Activated CD4-positive, alpha-beta memory T cell treated with anti-CD3 and anti-CD28 coated beads, Interleukin-2, amount 10 ng/mL, durations not matched to agents 7 days and 5 days (primary cell): ENCODE measurements at regions not wholly inside any gene's neighbourhood (a gene's known extent, or its start where the extent isn't known, plus 50 kb on each side); places are given as distances from the start of the nearest gene placed in this dataset.

Experiments
- CTCF ChIA-PET: fragments of 350-600 bp; sonication (Branson Sonifier 250); formaldehyde crosslinking; loops from one replicate; lab custom pipeline; 2021; ENCODE audit warnings: antibody characterized with exemption, inconsistent platforms; lab: Charles Lee
- POLR2A ChIA-PET: fragments of 350-600 bp; sonication (Branson Sonifier 250); formaldehyde crosslinking; loops from one replicate; lab custom pipeline; 2021; ENCODE audit warnings: antibody characterized with exemption; lab: Charles Lee
- DNase-seq: peaks from one replicate; pipeline ENCODE4 v3.0.0-alpha.2; 2020
- H3K27ac Mint-ChIP-seq: one replicate; pipeline ENCODE4 v1.8.0; 2021; ENCODE audit warnings: mild to moderate bottlenecking, mixed read lengths
- H3K27me3 Mint-ChIP-seq: one replicate; pipeline ENCODE4 v1.8.0; 2021; ENCODE audit warnings: mixed read lengths
- H3K36me3 Mint-ChIP-seq: one replicate; pipeline ENCODE4 v1.8.0; 2021; ENCODE audit warnings: low read depth, mixed read lengths
- H3K4me1 Mint-ChIP-seq: one replicate; pipeline ENCODE4 v1.8.0; 2021; ENCODE audit warnings: mixed read lengths
- H3K4me3 Mint-ChIP-seq: one replicate; pipeline ENCODE4 v1.8.0; 2021; ENCODE audit warnings: mild to moderate bottlenecking, mixed read lengths
- H3K9me3 Mint-ChIP-seq: one replicate; pipeline ENCODE4 v1.8.0; 2021; ENCODE audit warnings: mixed read lengths

GRCh38 chr16:79429381-79430190, 171.0 kb downstream of the MAF start:
- H3K4me3 Mint-ChIP-seq, result no peak overlapping the region
- ChIA-PET CTCF (no interaction called here), POLR2A (no interaction called here)
- peaks cover 6% of the 10 kb centered on the region for H3K9me3 Mint-ChIP-seq
- no peaks in the 10 kb centered on the region for H3K27me3 Mint-ChIP-seq
- H3K36me3 Mint-ChIP-seq, result no peaks in the 10 kb centered on the region
- H3K4me1 Mint-ChIP-seq, result no peaks in the 10 kb centered on the region
- H3K27ac Mint-ChIP-seq, result no peak overlapping the region
- DNase-seq, result no peak

GRCh38 chr16:79426663-79427062, 173.9 kb downstream of the MAF start:
- Mint-ChIP-seq H3K27me3 (no peaks in the 10 kb centered on the region), H3K4me3 (no peak overlapping the region), H3K4me1 (no peaks in the 10 kb centered on the region), H3K36me3 (no peaks in the 10 kb centered on the region), H3K9me3 (peaks cover 2% of the 10 kb centered on the region), H3K27ac (no peak overlapping the region)
- ChIA-PET POLR2A (no interaction called here), CTCF (interaction anchor here (0.9 to 1.0 kb wide), 2 partner anchors 11 to 461 kb away, joined by 3 read pairs; no protein-coding TSS in a partner anchor)
- no peak for DNase-seq

GRCh38 chr16:79422064-79422463, 178.5 kb downstream of the MAF start:
- no peaks in the 10 kb centered on the region for H3K36me3 Mint-ChIP-seq
- peaks cover 7% of the 10 kb centered on the region for H3K4me1 Mint-ChIP-seq
- no peak overlapping the region for H3K4me3 Mint-ChIP-seq
- DNase-seq, result no peak
- H3K27me3 Mint-ChIP-seq, result no peaks in the 10 kb centered on the region
- no peaks in the 10 kb centered on the region for H3K9me3 Mint-ChIP-seq
- POLR2A ChIA-PET, result no interaction called here
- CTCF ChIA-PET, result no interaction called here
- no peak overlapping the region for H3K27ac Mint-ChIP-seq

- no peak for DNase-seq
- POLR2A ChIA-PET, result interaction anchor here (0.6 kb wide), 1 partner anchor 357 kb away, joined by 3 read pairs; no protein-coding TSS in a partner anchor
- no peaks in the 10 kb centered on the region for H3K9me3 Mint-ChIP-seq
- CTCF ChIA-PET, result no interaction called here
- no peaks in the 10 kb centered on the region for H3K36me3 Mint-ChIP-seq
- no peak overlapping the region for H3K4me3 Mint-ChIP-seq
- peaks cover 17% of the 10 kb centered on the region for H3K4me1 Mint-ChIP-seq
- no peak overlapping the region for H3K27ac Mint-ChIP-seq
- no peaks in the 10 kb centered on the region for H3K27me3 Mint-ChIP-seq
Observed at GRCh38 chr16:79421126-79421525, 179.4 kb downstream of the MAF start.

- Mint-ChIP-seq H3K4me1 (peaks cover 23% of the 10 kb centered on the region), H3K36me3 (no peaks in the 10 kb centered on the region), H3K27ac (no peak overlapping the region), H3K4me3 (no peak overlapping the region), H3K27me3 (no peaks in the 10 kb centered on the region), H3K9me3 (no peaks in the 10 kb centered on the region)
- DNase-seq, result no peak
- POLR2A ChIA-PET, result no interaction called here
- CTCF ChIA-PET, result interaction anchor here (0.7 kb wide), 1 partner anchor 499 kb away, joined by 3 read pairs; no protein-coding TSS in a partner anchor
Observed at GRCh38 chr16:79420493-79420892, 180.0 kb downstream of the MAF start.

- DNase-seq, result no peak
- Mint-ChIP-seq H3K27ac (no peak overlapping the region), H3K27me3 (no peaks in the 10 kb centered on the region), H3K4me1 (peaks cover 34% of the 10 kb centered on the region), H3K4me3 (no peak overlapping the region), H3K36me3 (no peaks in the 10 kb centered on the region), H3K9me3 (no peaks in the 10 kb centered on the region)
- POLR2A ChIA-PET, result no interaction called here
- CTCF ChIA-PET, result no interaction called here
Observed at GRCh38 chr16:79419148-79419547, 181.4 kb downstream of the MAF start.

GRCh38 chr16:79417601-79418008, 182.9 kb downstream of the MAF start:
- H3K4me3 Mint-ChIP-seq, result no peak overlapping the region
- DNase-seq, result no peak

GRCh38 chr16:79415983-79416640, 184.4 kb downstream of the MAF start:
- peak overlapping the region; percentile 27 for H3K4me3 Mint-ChIP-seq
- peak; percentile 37 for DNase-seq
- H3K27ac Mint-ChIP-seq, result peak overlapping the region; percentile 70
- POLR2A ChIA-PET, result interaction anchor here (0.6 to 2.8 kb wide), 12 partner anchors 35 to 638 kb away, joined by 3 to 29 read pairs (median 3); partner anchors contain the start of gene MAF
- CTCF ChIA-PET, result interaction anchor here (0.8 to 1.2 kb wide), 3 partner anchors 10 to 185 kb away, joined by 3 read pairs; partner anchors contain the start of gene MAF
- H3K36me3 Mint-ChIP-seq, result no peaks in the 10 kb centered on the region
- peaks cover 50% of the 10 kb centered on the region for H3K4me1 Mint-ChIP-seq
- H3K27me3 Mint-ChIP-seq, result no peaks in the 10 kb centered on the region
- no peaks in the 10 kb centered on the region for H3K9me3 Mint-ChIP-seq

More at GRCh38 chr16:79417601-79418008, 182.9 kb downstream of the MAF start:
- Mint-ChIP-seq H3K4me1 (peaks cover 40% of the 10 kb centered on the region), H3K9me3 (no peaks in the 10 kb centered on the region), H3K27me3 (no peaks in the 10 kb centered on the region), H3K27ac (no peak overlapping the region), H3K36me3 (no peaks in the 10 kb centered on the region)
- ChIA-PET POLR2A (no interaction called here), CTCF (interaction anchor here (0.6 to 0.7 kb wide), 2 partner anchors 324 to 592 kb away, joined by 3 read pairs; no protein-coding TSS in a partner anchor)

- CTCF ChIA-PET, result interaction anchor here (0.6 kb wide), 1 partner anchor 22 kb away, joined by 3 read pairs; no protein-coding TSS in a partner anchor
- POLR2A ChIA-PET, result interaction anchor here (0.6 to 1.6 kb wide), 3 partner anchors 33 to 187 kb away, joined by 3 to 4 read pairs (median 4); no protein-coding TSS in a partner anchor
- Mint-ChIP-seq H3K9me3 (no peaks in the 10 kb centered on the region), H3K4me1 (peaks cover 50% of the 10 kb centered on the region), H3K27ac (no peak overlapping the region), H3K27me3 (no peaks in the 10 kb centered on the region), H3K36me3 (no peaks in the 10 kb centered on the region), H3K4me3 (no peak overlapping the region)
- DNase-seq, result no peak
Observed at GRCh38 chr16:79412783-79413225, 187.7 kb downstream of the MAF start.

GRCh38 chr16:79411805-79412204, 188.7 kb downstream of the MAF start:
- POLR2A ChIA-PET, result no interaction called here
- Mint-ChIP-seq H3K4me3 (no peak overlapping the region), H3K27me3 (no peaks in the 10 kb centered on the region), H3K9me3 (peaks cover 3% of the 10 kb centered on the region), H3K27ac (peak overlapping the region; percentile 28), H3K36me3 (peaks cover 3% of the 10 kb centered on the region), H3K4me1 (peaks cover 40% of the 10 kb centered on the region)
- DNase-seq, result no peak
- CTCF ChIA-PET, result interaction anchor here (0.6 kb wide), 1 partner anchor 131 kb away, joined by 5 read pairs; no protein-coding TSS in a partner anchor

- Mint-ChIP-seq H3K9me3 (peaks cover 3% of the 10 kb centered on the region), H3K36me3 (peaks cover 3% of the 10 kb centered on the region), H3K4me1 (peaks cover 36% of the 10 kb centered on the region), H3K4me3 (no peak overlapping the region), H3K27me3 (no peaks in the 10 kb centered on the region), H3K27ac (no peak overlapping the region)
- DNase-seq, result no peak
- CTCF ChIA-PET, result interaction anchor here (0.6 kb wide), 1 partner anchor 130 kb away, joined by 5 read pairs; no protein-coding TSS in a partner anchor
- POLR2A ChIA-PET, result no interaction called here
Observed at GRCh38 chr16:79411357-79411756, 189.2 kb downstream of the MAF start.

- Mint-ChIP-seq H3K27ac (no peak overlapping the region), H3K4me3 (no peak overlapping the region), H3K27me3 (no peaks in the 10 kb centered on the region), H3K36me3 (peaks cover 3% of the 10 kb centered on the region), H3K4me1 (peaks cover 24% of the 10 kb centered on the region), H3K9me3 (peaks cover 8% of the 10 kb centered on the region)
- ChIA-PET POLR2A (no interaction called here), CTCF (interaction anchor here (0.6 kb wide), 1 partner anchor 89 kb away, joined by 5 read pairs; no protein-coding TSS in a partner anchor)
- DNase-seq, result no peak
Observed at GRCh38 chr16:79409978-79410377, 190.6 kb downstream of the MAF start.

GRCh38 chr16:79408355-79408754, 192.2 kb downstream of the MAF start:
- POLR2A ChIA-PET, result no interaction called here
- no peak for DNase-seq
- no peak overlapping the region for H3K4me3 Mint-ChIP-seq
- H3K27me3 Mint-ChIP-seq, result no peaks in the 10 kb centered on the region
- H3K36me3 Mint-ChIP-seq, result peaks cover 3% of the 10 kb centered on the region
- H3K27ac Mint-ChIP-seq, result no peak overlapping the region
- peaks cover 14% of the 10 kb centered on the region for H3K4me1 Mint-ChIP-seq
- H3K9me3 Mint-ChIP-seq, result peaks cover 8% of the 10 kb centered on the region
- CTCF ChIA-PET, result interaction anchor here (0.6 to 1.1 kb wide), 2 partner anchors 131 to 165 kb away, joined by 3 to 4 read pairs; no protein-coding TSS in a partner anchor
